HEK293 (cell line): ENCODE measurements at regions not wholly inside any gene's neighbourhood (a gene's known extent, or its start where the extent isn't known, plus 50 kb on each side); places are given as distances from the start of the nearest gene placed in this dataset.

ENCODE experiments used
- CTCF ChIA-PET: fragments of 350-600 bp; formaldehyde crosslinking; extraction: SDS; loops from one replicate; lab custom pipeline; 2021; ENCODE audit warnings: antibody characterized with exemption; lab: Yijun Ruan, JAX
- POLR2A ChIA-PET: fragments of 300-600 bp; formaldehyde crosslinking; extraction: SDS; loops from one replicate; lab custom pipeline; 2020; ENCODE audit warnings: antibody characterized with exemption, inconsistent platforms; lab: Yijun Ruan, JAX
- H3K27ac ChIP-seq: fragments of 200-500 bp; sonication (Bioruptor generic); 2 replicates; pipeline ENCODE4 v1.5.1; 2014; ENCODE audit warnings: low read depth, low read length, control low read depth, inconsistent platforms; ENCODE audit errors: extremely low read depth
- H3K36me3 ChIP-seq, 2 experiments: fragments of 200-500 bp in 1 of 2; sonication (Bioruptor generic) in 1 of 2; 1 replicate in 1 of 2; 2 replicates in 1 of 2; pipeline ENCODE4 v1.5.1; 2014 to 2017; ENCODE audit warnings: inconsistent platforms in 2 of 2, low read length in 2 of 2; ENCODE audit not compliant: control insufficient read depth in 2 of 2, insufficient read depth in 1 of 2
- H3K4me1 ChIP-seq: fragments of 200-500 bp; sonication (Bioruptor generic); 2 replicates; pipeline ENCODE4 v1.5.1; 2014; ENCODE audit warnings: mild to moderate bottlenecking, low read length, inconsistent platforms; ENCODE audit not compliant: control insufficient read depth, insufficient read depth
- H3K4me3 ChIP-seq: 2 replicates; pipeline ENCODE4 v1.5.1; 2011; ENCODE audit warnings: low read depth, mild to moderate bottlenecking, control low read depth, low read length, moderate library complexity
- H3K9me3 ChIP-seq: fragments of 200-500 bp; sonication (Bioruptor generic); 2 replicates; pipeline ENCODE4 v1.5.1; 2014; ENCODE audit warnings: low read depth, low read length, inconsistent platforms; ENCODE audit not compliant: control insufficient read depth, insufficient read depth
- PRDM1 ChIP-seq: fragments of 450-650 bp; formaldehyde crosslinking; IDR thresholded peaks from 2 replicates; pipeline ENCODE4; 2016; ENCODE audit warnings: missing biosample characterization, missing genetic modification characterization
- SALL2 ChIP-seq: fragments of 450-650 bp; formaldehyde crosslinking; IDR thresholded peaks from 2 replicates; pipeline ENCODE4 v1.5.0; 2017; ENCODE audit warnings: missing biosample characterization, mild to moderate bottlenecking, missing genetic modification characterization, borderline replicate concordance
- TRIM28 ChIP-seq: IDR thresholded peaks from 2 replicates; pipeline ENCODE4 v1.6.1; 2011; ENCODE audit warnings: low read length, control low read depth, borderline replicate concordance
- ZNF10 ChIP-seq: fragments of 450-650 bp; formaldehyde crosslinking; IDR thresholded peaks from 2 replicates; pipeline ENCODE4 v1.5.1; 2017; ENCODE audit warnings: missing biosample characterization, missing genetic modification characterization
- ZNF138 ChIP-seq: fragments of 450-650 bp; formaldehyde crosslinking; IDR thresholded peaks from 2 replicates; pipeline ENCODE4 v1.5.1; 2016; ENCODE audit warnings: missing biosample characterization, missing genetic modification characterization, borderline replicate concordance
- ZNF2 ChIP-seq: fragments of 450-650 bp; formaldehyde crosslinking; IDR thresholded peaks from 2 replicates; pipeline ENCODE4 v1.5.1; 2016; ENCODE audit warnings: missing biosample characterization, missing genetic modification characterization
- ZNF202 ChIP-seq: fragments of 450-650 bp; formaldehyde crosslinking; IDR thresholded peaks from 2 replicates; pipeline ENCODE4 v1.5.1; 2016; ENCODE audit warnings: missing biosample characterization, missing genetic modification characterization, borderline replicate concordance
- ZNF223 ChIP-seq: fragments of 450-650 bp; formaldehyde crosslinking; IDR thresholded peaks from 2 replicates; pipeline ENCODE4 v1.5.1; 2016; ENCODE audit warnings: missing biosample characterization, missing genetic modification characterization
- ZNF26 ChIP-seq: fragments of 450-650 bp; formaldehyde crosslinking; IDR thresholded peaks from 2 replicates; pipeline ENCODE4 v1.5.1; 2016; ENCODE audit warnings: missing biosample characterization, missing genetic modification characterization
- ZNF280C ChIP-seq: fragments of 450-650 bp; formaldehyde crosslinking; IDR thresholded peaks from 2 replicates; pipeline ENCODE4 v1.5.1; 2016; ENCODE audit warnings: missing biosample characterization, missing genetic modification characterization
- ZNF311 ChIP-seq: fragments of 450-650 bp; formaldehyde crosslinking; IDR thresholded peaks from 2 replicates; pipeline ENCODE4 v1.5.1; 2017; ENCODE audit warnings: missing biosample characterization, missing genetic modification characterization, borderline replicate concordance
- ZNF558 ChIP-seq: fragments of 450-650 bp; formaldehyde crosslinking; IDR thresholded peaks from 2 replicates; pipeline ENCODE4 v1.5.1; 2016; ENCODE audit warnings: missing biosample characterization, missing genetic modification characterization
- ZSCAN18 ChIP-seq: fragments of 450-650 bp; formaldehyde crosslinking; IDR thresholded peaks from 2 replicates; pipeline ENCODE4 v1.5.1; 2016; ENCODE audit warnings: missing biosample characterization, missing genetic modification characterization
- TF ChIP-seq, protein P1 (sequence below): fragments of 450-650 bp; formaldehyde crosslinking; IDR thresholded peaks from 2 replicates; pipeline ENCODE4; 2016; ENCODE audit warnings: missing biosample characterization, missing genetic modification characterization
- TF ChIP-seq, protein P2 (sequence below): fragments of 450-650 bp; formaldehyde crosslinking; IDR thresholded peaks from 2 replicates; pipeline ENCODE4 v1.5.0; 2017; ENCODE audit warnings: missing biosample characterization, missing genetic modification characterization, borderline replicate concordance
- TF ChIP-seq, protein P3 (sequence below): sonication (generic); formaldehyde crosslinking; IDR thresholded peaks from 2 replicates; pipeline ENCODE4 v1.8.1; 2022; ENCODE audit warnings: mild to moderate bottlenecking, moderate library complexity, missing genetic modification reagents

DNA sequence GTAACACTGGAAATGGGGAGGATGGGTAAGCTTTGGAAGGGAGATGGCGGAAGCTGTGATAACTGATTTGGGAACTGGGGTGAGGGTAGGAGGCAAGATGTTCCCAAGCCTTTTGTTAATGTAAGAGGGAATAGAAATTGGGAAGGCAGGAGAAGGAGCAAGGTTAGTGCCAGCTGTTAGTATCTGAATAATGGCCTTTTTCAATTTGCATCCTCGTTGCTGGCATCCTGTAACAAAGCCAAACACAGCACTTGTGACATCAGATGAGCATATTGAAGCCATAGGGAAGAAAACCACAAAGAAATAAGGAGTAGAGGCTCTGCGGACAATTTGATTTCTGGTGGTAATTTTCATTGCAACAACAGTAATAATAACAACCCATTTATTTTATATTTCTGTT is 70.9 kb upstream of the CLMP start (continued):
- no peak for TF ChIP-seq ZNF280C (tag by site-specific recombination)
- TF ChIP-seq, protein P1, sequence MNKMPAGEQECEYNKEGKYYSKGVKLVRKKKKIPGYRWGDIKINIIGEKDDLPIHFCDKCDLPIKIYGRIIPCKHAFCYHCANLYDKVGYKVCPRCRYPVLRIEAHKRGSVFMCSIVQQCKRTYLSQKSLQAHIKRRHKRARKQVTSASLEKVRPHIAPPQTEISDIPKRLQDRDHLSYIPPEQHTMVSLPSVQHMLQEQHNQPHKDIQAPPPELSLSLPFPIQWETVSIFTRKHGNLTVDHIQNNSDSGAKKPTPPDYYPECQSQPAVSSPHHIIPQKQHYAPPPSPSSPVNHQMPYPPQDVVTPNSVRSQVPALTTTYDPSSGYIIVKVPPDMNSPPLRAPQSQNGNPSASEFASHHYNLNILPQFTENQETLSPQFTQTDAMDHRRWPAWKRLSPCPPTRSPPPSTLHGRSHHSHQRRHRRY (tag by site-specific recombination) = no peak
- TF ChIP-seq, protein P2, sequence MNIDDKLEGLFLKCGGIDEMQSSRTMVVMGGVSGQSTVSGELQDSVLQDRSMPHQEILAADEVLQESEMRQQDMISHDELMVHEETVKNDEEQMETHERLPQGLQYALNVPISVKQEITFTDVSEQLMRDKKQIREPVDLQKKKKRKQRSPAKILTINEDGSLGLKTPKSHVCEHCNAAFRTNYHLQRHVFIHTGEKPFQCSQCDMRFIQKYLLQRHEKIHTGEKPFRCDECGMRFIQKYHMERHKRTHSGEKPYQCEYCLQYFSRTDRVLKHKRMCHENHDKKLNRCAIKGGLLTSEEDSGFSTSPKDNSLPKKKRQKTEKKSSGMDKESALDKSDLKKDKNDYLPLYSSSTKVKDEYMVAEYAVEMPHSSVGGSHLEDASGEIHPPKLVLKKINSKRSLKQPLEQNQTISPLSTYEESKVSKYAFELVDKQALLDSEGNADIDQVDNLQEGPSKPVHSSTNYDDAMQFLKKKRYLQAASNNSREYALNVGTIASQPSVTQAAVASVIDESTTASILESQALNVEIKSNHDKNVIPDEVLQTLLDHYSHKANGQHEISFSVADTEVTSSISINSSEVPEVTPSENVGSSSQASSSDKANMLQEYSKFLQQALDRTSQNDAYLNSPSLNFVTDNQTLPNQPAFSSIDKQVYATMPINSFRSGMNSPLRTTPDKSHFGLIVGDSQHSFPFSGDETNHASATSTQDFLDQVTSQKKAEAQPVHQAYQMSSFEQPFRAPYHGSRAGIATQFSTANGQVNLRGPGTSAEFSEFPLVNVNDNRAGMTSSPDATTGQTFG = no peak
- TF ChIP-seq ZNF138 = no peak
- no peak for TF ChIP-seq ZNF558 (tag by site-specific recombination)
- TF ChIP-seq ZNF2 (tag by site-specific recombination) = no peak

DNA sequence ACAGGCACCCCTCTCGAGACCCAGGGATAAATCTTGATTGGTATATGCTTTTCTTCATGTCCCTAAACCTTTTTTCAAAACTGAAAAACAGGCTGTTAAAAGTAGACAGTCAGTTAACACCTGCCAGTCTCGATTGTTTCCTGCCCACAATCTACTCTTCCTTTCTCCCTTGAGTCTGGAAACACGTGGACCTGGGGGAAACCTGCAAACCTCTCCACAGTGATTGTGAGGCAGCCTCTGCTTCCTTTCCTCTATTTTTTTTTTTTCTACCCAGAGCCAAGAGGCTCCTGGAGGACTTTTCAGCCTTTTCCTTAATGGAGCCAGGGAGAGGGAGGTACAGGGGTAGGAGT is 69.4 kb upstream of the CLMP start:
- Histone ChIP-seq H3K27ac (no peak overlapping the region), H3K4me1 (peaks cover 6% of the 10 kb centered on the region), H3K36me3 (no peaks in the 10 kb centered on the region)
- POLR2A ChIA-PET = no interaction called here
- TF ChIP-seq ZSCAN18 (tag by site-specific recombination) (no peak), ZNF10 (tag by site-specific recombination) (no peak), ZNF223 (tag by site-specific recombination) (no peak), ZNF26 (no peak), ZNF311 (tag by site-specific recombination) (no peak), SALL2 (tag by site-specific recombination) (no peak), PRDM1 (tag by site-specific recombination) (no peak), TRIM28 (no peak), ZNF202 (tag by site-specific recombination) (no peak)
- TF ChIP-seq, protein P3, sequence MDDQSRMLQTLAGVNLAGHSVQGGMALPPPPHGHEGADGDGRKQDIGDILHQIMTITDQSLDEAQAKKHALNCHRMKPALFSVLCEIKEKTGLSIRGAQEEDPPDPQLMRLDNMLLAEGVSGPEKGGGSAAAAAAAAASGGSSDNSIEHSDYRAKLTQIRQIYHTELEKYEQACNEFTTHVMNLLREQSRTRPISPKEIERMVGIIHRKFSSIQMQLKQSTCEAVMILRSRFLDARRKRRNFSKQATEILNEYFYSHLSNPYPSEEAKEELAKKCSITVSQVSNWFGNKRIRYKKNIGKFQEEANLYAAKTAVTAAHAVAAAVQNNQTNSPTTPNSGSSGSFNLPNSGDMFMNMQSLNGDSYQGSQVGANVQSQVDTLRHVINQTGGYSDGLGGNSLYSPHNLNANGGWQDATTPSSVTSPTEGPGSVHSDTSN (CRISPR knock-in tag) = no peak
- TF ChIP-seq, all 188 proteins: peak for 0
- CTCF ChIA-PET = interaction anchor here (0.8 to 8.3 kb wide), 2 partner anchors 18 to 96 kb away, joined by 3 to 76 read pairs; no protein-coding TSS in a partner anchor
- Histone ChIP-seq H3K9me3 (no peaks in the 10 kb centered on the region), H3K4me3 (no peak overlapping the region)
